ENCODE measurements at regions not wholly inside any gene's neighbourhood (a gene's known extent, or its start where the extent isn't known, plus 50 kb on each side); places are given as distances from the start of the nearest gene placed in this dataset.

DNA sequence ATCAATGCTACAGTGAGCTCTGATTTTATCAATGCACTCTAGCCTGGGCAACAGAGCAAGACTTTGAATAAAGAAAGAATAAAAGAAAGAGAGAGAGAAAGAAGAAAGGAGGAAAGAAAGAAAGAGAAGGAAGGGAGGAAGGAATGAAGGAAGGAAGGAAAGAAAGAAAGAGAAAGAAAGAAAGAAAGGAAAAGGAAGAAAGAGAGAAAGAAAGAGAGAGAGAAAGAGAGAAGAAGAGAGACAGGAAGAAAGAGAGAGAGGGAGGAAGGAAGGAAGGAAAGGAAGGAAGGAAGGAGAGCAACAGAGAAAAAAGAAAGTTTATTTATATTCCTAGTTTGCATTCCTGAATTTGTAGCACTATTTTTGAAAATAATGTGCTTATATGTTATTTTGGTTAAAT, 52.3 kb upstream of the ITGA11 start:
- DNase-seq (no peak), ATAC-seq (ENCODE audit: low read depth) (no peak)
- Histone ChIP-seq H3K18ac (ENCODE audit: low read depth, low read length) (no peak overlapping the region; the same call in 1 of the 2 replicates), H3K4me3 (ENCODE audit: insufficient read depth, low read depth, low read length) (no peak overlapping the region), H3K56ac (ENCODE audit: extremely low read depth, insufficient read depth, low read length) (no peak overlapping the region), H3K27ac (ENCODE audit: insufficient read depth, low read length) (no peak overlapping the region), H3K9me3 (ENCODE audit: control insufficient read depth, insufficient read depth, low read length) (no peaks in the 10 kb centered on the region), H2BK15ac (ENCODE audit: low read depth, low read length) (no peak overlapping the region), H4K5ac (ENCODE audit: low read depth, low read length) (no peak overlapping the region; the same call in 1 of the 2 replicates), H4K91ac (ENCODE audit: insufficient read depth, low read depth, low read length) (no peak overlapping the region), H3K4ac (ENCODE audit: low read depth, low read length) (peak overlapping the region; percentile 91), H3K14ac (replicated peaks; ENCODE audit: low read depth, low read length) (0 out of 2 replicates have a peak overlapping the region, but pooled peaks have one; percentile 66), H3K23ac (ENCODE audit: low read depth, low read length) (0 out of 2 replicates have a peak overlapping the region, but pooled peaks have one; percentile 31), H4K8ac (ENCODE audit: low read depth in 2 of 2, low read length in 2 of 2) (peak overlapping the region; percentile 25 to 52; a peak in 2 of 4 replicates), H2BK20ac (ENCODE audit: low read depth, low read length) (peak overlapping the region; percentile 76; the same call in 1 of the 2 replicates), H3K9ac (ENCODE audit: low read depth, low read length) (no peak overlapping the region), H3K4me2 (ENCODE audit: low read depth, low read length) (no peak overlapping the region), H3K4me1 (ENCODE audit: control insufficient read depth, insufficient read depth, low read length) (peaks cover 27% of the 10 kb centered on the region), H2AFZ (replicated peaks; ENCODE audit: low read length, poor library complexity) (no peak overlapping the region), H3K9me1 (ENCODE audit: insufficient read depth, low read length) (peaks cover 10% of the 10 kb centered on the region), H2BK5ac (ENCODE audit: low read depth, low read length, poor library complexity, severe bottlenecking) (peak overlapping the region; percentile 51), H4K20me1 (ENCODE audit: insufficient read depth, low read length) (no peaks in the 10 kb centered on the region), H3K36me3 (ENCODE audit: control insufficient read depth, insufficient read depth, low read length) (no peaks in the 10 kb centered on the region), H3K79me1 (ENCODE audit: low read depth in 1 of 2, low read length in 2 of 2) (no peaks in the 10 kb centered on the region), H3K27me3 (ENCODE audit: control insufficient read depth, insufficient read depth, low read length) (peaks cover 4% of the 10 kb centered on the region), H2AK9ac (replicated peaks; ENCODE audit: low read depth, low read length, poor library complexity) (no peak overlapping the region), H2BK120ac (ENCODE audit: low read depth, low read length) (no peak overlapping the region; the same call in 1 of the 2 replicates), H2AK5ac (ENCODE audit: low read depth, low read length) (peak overlapping the region; percentile 77; the same call in 1 of the 2 replicates)
- in situ Hi-C loops (cut with MboI; ENCODE audit: low sequenced_read_pairs) (no loop called here), dilution Hi-C loops (cut with HindIII; ENCODE audit: low sequenced_read_pairs, unreplicated experiment) (no loop called here), intact Hi-C loops (cut with micrococcal nuclease) (no loop called here)
- BruUV-seq (replicated peaks) = no TSS peak
- no peak for TF ChIP-seq CHD1 (IDR thresholded peaks at IDR 0.05; ENCODE audit: low read depth, low read length)
- TF ChIP-seq, protein P1, sequence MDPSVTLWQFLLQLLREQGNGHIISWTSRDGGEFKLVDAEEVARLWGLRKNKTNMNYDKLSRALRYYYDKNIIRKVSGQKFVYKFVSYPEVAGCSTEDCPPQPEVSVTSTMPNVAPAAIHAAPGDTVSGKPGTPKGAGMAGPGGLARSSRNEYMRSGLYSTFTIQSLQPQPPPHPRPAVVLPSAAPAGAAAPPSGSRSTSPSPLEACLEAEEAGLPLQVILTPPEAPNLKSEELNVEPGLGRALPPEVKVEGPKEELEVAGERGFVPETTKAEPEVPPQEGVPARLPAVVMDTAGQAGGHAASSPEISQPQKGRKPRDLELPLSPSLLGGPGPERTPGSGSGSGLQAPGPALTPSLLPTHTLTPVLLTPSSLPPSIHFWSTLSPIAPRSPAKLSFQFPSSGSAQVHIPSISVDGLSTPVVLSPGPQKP (IDR thresholded peaks at IDR 0.05; ENCODE audit: borderline replicate concordance, low read depth, low read length) = no peak
- no peak for TF ChIP-seq RFX5 (IDR thresholded peaks at IDR 0.05; ENCODE audit: low read depth, low read length)
- no peak for TF ChIP-seq NFE2L2 (IDR thresholded peaks at IDR 0.05; ENCODE audit: low read depth, low read length)
- TF ChIP-seq MAZ (IDR thresholded peaks at IDR 0.05; ENCODE audit: borderline replicate concordance, low read depth, low read length) = no peak
- POLR2A ChIA-PET (ENCODE audit: unreplicated experiment) = no interaction called here
- CTCF ChIA-PET = no interaction called here

Measured in IMR-90 (cell line).